Effector CD4-positive, alpha-beta T cell (primary cell): ENCODE measurements at regions not wholly inside any gene's neighbourhood (a gene's known extent, or its start where the extent isn't known, plus 50 kb on each side); places are given as distances from the start of the nearest gene placed in this dataset.

ENCODE experiments used
- DNase-seq: peaks from one replicate; pipeline ENCODE4 v3.0.0-alpha.2; 2020

DNA sequence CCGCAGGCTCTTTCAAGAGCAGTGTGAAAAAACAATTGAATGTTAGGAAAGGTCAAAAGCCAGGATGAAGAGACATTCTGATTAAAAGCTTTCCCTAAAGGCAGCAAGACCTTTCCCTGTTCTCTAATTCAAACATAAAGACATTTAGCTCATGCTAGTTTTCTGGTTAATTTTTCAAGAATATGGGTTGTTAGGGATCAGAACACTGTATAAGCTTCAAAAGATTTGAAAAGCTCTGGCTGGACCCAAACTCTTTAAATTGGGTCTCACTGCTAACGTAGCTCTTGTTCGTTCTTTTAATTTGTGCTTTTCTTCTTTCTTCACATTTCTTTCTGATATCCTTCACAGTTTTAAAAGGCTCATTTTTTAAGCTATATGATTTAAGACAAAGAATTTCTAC, 877.0 kb downstream of the EFNB2 start:
- DNase-seq = no peak

DNA sequence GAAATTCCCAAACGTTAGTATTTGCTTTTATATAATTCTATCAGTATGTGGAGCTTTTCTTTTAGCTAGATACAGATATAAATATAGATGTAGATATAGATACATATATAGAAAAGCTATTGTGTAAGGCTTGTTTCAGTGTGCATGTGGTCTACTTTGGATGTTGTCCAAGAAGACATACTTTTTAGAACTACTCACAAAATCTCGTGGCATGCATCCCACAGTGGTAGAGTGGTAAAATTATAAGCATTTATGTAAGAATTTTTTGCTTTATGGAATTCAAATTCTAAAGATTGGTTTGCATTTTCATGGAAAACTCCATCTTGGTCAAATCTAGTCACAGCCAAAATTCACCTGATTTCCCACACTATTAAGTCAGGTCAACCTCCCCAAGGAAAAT, 880.4 kb downstream of the EFNB2 start:
- no peak for DNase-seq

DNA sequence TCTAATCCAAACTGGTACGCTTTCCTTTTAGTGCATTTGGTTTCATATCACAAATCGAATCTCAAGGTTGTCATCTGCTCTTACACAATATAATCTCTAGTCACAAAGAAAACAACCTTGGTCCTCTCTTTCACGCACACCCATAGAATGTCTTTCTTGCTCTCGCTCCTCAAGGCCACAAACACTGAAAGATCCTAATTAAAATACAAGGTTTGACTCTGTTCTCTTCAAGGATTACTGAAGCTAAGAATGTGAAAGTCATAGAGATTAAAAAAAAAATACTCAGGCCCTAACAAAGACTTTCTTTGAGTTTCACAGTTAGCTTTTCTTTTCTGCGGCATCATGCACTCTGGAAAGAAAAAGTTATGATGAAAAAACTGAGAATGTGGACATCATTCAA, 891.5 kb downstream of the EFNB2 start:
- no peak for DNase-seq

DNA sequence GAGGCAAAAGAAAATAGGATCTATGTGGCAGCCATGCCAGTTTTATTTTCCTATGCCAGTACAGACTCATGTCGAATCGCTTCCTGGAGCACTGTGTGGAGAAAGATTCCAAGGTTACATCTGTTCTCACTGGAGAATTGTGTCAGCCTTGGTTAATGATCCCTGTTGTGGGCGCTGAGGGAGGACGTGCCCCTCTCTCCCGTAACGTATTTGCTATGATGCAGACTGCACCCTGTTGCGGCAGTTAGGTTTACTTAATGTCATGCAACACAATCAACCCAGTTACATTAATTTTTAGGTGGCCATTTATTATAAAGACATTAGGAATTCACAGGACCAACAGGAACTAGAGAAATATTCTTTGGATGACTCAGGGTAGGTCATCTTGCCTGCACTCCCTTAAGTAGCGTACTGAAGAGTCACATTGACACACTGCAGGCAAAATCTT, 892.9 kb downstream of the EFNB2 start:
- no peak for DNase-seq

DNA sequence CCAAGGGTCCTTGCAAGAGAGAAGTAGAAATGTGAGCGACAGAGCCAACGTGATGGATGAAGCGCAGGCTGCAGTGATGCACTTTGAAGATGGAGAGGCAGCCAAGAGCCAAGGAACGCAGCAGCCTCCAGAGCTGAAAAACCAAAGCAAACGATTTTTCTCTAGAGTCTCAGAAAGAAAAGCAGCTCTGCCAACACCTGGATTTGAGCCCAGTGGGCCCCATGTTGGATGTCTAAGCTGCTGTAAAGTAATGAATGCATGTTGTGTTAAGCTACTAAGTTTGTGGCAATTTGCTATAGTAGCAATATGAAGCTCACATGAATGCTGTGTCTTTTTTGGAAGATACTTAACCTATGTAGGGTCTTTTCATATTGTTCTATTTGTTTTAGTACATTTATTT, 894.3 kb downstream of the EFNB2 start:
- DNase-seq = no peak

DNA sequence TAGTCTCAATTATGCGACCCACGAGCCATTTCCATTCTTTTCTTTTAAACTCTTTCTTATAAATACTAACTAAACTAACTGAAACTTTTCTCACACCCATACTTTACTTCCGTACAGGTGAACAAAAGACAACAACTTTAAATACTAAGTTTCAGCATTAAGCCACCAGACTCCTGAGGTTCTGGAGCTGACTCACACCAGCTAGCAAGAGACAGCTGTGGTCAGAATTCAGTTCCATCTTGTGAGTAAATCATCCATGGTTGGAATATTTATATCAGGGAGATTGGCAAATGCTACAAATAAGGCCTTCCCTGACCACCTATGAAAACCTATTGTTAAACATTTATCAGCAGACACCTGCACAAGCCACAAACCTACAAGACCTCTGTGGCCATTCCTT, 897.0 kb downstream of the EFNB2 start:
- DNase-seq = no peak

DNA sequence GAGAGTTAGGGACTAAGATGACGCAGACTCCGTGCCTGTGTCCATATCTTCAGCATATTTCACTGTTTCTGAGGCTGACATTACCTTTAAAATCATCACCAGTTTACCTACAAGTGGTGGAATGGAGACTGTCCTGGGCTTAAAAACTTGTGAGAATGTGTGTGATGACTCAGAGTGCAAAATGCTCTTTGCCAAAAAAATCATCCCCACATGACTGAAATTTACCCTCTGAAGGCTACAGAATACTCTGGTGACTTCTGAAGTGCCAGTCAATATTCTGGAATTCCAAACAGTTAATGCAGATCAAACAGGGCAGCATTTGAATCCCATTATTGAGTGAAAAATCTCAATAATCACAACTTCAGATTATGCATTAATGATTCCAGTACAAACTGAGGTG, 901.4 kb downstream of the EFNB2 start:
- DNase-seq = no peak

DNA sequence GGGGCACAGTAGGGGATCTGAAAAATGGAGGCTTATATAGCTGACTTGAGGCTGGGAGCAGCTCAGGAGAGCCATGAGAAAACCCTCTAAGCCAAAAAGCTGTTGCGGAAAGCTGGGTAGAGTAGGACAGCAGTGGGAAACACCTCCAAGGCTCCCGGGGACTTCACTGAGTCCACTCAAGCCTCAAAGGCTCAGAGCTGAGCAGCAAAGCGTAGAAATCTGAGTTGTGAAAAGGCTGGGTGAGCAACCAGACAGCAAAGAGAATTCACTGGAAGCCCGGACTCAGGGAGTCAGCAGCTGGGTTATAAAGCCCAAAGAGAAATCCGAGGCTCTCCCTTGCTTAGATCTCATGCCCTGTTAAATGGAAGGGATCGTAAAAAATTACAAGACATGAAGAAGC, 905.0 kb downstream of the EFNB2 start:
- DNase-seq = no peak

DNA sequence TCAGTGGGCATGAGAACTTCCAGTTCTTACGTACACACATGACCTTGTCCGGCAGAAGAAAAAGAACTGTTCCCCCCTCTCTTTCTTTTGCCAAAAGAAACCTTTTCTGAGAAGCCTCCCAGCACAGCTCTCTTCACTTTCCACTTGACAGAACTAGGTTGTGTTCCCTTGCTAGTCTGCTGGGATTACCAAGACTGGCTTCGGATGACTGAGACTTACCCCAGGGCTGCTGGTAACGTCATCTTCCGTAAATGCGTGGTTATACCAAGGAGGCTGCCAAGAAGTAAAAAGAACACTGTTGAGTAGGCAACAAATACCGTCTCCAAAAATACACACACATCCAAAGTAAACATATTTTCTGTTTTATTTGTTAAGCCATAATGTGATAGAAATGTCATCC, 908.2 kb downstream of the EFNB2 start:
- no peak for DNase-seq

DNA sequence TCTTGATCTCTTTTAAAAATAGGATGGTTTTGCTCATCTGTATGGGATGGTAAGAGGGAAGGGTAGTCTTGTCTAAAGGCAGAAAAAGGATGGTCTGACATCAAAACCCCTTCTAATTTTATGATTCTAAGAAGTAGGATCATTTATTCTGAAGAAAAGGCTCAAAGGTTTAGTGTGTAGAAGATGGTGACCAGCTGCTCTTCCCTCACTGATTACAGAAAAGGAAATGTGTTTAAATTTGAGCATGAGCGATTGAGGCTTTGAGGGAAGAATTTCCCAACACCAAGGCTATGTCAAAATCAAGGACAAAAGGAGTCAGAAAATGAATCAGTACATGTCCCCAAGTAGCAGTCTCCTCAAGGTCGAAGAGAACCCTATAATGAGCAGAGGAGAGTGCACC, 909.8 kb downstream of the EFNB2 start:
- DNase-seq = no peak

DNA sequence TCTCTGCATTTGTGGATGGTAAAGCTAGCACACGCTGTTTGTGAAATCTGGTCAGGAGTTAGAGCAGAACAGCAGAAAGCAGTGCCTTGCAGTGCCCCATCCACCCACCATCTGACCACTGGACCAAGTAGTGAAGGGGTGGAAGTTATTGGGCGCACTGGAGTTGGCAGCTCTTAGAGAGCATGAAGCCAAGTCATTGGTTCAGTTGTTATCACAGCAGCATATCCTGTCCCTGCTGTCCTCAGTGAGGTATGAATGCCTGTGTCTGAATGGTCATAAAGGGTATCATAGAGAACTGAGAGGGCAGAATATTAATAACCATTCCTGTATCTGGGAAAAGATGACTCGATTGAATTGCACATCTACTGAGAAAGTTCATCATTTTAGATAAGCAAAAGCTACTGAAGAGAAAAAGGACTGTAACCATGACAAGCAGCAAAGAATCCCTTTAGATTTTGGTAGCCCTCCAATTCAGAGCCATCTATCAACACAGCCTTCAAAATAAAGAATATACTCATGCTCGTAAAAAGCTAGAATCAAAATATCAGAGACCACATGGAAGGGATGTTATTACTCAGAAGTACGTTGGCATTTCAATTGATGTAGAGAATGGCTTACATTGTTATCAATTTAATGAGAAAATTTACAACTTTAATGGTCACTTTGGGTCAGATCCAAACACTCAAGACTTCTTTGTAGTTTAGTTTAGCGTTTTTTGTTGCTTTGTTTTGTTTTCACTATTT, 919.0 kb downstream of the EFNB2 start:
- DNase-seq = no peak

DNA sequence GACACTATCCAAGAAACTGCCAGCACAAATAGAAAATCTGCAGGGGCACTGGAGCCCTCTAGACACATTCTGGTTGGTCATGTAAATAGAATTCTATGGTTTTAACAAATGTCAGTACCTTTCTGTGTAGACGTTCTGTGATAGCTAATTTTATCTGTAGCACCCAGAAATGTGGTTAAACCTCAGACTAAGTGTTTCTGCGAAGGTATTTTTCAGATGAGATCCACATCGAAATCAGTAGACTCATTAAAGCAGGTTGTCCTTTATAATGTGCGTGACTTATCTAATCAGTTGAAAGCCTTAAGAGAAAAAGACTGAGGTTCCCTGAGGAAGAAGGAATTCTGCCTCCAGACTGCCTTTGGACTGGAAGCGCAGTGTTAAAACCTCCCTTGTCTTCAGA, 922.9 kb downstream of the EFNB2 start:
- DNase-seq = no peak

DNA sequence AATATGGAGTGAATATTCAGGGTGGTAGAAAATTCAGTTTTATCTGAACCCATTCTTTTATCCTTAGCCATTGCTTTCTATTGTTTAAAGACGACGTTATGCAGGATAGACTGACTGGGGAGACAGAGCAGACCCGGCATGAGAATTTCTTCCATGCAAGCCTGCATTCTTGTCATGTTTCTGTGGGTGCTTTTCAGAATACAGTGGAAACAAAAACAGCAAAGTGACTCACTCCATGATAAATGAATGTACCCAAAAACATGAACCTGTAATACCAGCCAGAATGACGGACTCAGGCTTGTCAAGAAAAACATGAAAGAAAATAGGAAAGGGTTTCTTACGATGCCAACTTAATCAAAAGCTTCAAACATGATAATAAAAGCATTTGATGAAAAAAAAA, 924.0 kb downstream of the EFNB2 start:
- no peak for DNase-seq

DNA sequence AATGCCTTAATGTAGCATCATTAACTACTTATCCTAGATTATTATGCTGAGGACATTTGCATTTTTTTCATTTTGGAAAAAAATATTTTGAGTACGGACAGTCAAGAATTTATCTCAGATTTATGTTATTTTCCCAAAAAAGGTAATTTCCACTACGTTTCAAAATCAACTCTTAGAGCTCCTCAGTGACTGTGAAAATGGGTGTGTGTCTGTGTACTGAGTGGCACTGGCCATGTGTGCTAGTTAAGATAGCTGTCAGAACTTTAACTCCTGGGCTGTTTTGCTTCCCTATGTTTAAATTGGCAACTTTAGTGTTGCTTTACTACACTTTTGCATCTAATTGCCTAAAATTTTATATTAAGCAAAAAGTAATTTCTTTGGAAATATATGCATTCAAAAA, 927.4 kb downstream of the EFNB2 start:
- DNase-seq = no peak

DNA sequence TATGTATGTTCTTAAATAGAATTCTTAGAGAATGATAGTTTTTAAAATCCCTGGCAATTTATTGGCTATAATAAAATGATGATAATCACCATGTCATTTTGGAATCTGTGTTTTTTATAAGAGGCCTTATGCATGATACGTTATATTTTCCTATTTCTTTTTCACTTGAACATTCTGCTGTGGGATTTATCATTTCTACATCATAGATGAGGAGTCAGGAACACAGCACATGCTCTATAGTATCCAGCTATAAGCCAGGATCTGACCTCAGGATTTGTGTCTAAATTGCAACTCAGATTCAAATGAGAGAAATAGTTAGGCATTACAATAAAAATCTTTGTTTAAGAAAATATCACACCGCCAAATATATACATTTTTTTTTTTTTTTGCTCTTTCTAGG, 928.0 kb downstream of the EFNB2 start:
- DNase-seq = no peak

DNA sequence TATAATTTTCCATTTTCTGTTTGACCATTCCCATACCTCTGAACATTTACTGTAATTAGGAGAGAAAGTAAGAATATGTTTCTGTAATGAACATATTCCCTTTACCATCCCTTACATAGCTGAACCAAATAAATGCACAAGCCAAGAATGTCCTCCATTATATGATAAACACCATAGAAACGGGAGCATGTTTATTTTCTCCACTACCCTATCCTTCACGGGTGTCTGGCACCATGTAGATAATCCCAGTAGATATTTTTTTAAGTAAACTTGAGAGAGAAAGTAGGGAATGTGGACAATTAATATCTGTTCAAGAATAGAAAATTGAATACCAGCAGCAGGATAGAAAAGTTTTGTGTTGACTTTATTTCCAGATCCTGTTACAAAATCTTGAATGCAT, 928.4 kb downstream of the EFNB2 start:
- no peak for DNase-seq

DNA sequence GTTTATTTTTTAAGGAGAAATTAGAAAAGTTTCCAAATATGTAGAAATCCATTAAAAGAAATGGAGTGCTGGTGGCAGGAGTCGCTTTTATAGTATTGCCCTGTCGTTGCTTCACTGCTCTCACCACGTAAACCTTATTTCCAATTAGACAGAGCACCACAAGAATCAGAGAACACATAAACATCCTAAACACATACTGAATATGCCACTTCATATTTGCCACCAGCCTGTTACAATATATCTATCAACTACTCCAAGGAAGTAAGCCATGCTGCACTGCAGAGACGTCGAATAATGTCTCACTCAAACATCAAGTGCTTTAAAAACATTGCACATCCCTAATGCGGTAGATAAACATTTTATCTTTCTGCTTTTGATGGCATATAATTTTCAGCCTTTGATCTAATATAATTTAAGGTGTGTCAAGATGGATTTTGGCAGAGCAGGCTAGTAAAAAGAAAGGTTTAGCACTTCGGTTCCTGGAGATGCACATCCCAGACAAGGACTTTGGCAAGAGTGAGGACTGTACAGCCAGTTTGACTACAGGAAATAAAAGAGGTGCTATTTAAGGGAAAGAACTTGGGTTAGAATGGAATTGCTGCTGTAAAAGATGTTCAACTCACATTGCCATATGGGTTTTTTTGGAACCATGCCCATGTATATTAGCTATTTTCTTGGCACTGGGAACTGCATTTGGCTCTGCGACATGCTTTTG, 932.3 kb downstream of the EFNB2 start:
- no peak for DNase-seq

DNA sequence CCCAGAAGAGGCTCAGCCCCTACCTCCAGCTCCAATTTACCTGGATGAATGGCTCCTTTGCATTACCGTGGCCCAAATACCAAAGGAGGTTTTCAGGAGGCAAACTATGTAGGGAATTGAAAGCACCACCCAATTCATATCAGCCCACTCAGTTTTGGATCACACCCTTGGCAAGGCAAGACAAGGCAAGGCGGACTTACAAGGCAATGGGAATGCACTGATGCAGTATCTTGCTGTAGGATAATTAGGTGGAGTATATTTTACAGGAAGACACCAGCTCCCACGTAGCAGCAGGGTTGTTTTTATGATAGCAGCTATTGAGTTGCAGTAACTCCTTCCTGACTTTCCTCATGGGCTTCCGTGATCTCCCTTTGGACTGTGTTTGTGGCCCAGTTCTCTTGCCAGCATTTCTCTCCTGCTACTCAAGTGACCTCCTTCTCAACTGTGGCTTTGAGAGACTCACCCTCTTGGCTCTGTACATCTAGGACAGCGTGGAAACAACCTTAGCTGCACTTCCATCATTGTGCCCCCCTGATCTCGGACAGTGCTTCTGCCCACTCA, 935.9 kb downstream of the EFNB2 start:
- no peak for DNase-seq

DNA sequence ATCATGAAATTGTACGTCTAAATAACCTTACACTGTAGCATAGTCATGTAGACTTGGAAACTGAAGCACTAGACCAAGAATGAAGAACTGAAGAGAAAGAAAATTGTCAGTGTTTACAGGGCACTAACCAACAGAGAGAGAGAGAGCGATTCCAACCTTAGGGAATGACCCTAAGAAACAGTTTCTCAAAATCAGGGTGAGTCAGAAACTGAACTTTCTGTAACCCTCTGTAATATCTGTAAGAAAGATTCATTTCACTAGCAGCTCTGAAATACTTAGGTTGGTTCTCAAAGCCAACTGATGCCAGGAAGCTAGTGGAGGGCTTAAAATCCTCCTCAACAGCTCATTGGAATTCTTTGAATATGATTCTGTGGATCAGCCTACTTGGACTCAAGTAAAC, 936.9 kb downstream of the EFNB2 start:
- no peak for DNase-seq

DNA sequence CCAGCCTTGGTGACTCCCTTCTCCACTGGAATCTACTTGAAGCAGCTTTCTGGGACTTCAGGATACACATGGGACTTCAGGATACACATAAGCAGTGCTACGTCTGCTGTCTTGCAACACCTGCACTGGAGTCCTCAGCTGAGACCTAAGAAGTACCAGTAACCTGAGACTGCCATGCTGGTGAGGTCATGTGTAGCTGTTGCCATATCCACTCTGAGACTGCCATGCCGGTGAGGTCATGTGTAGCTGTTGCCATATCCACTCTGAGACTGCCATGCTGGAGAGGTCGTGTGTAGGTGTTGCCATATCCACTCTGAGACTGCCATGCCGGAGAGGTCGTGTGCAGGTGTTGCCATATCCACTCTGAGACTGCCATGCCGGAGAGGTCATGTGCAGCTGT, 937.9 kb downstream of the EFNB2 start:
- no peak for DNase-seq

DNA sequence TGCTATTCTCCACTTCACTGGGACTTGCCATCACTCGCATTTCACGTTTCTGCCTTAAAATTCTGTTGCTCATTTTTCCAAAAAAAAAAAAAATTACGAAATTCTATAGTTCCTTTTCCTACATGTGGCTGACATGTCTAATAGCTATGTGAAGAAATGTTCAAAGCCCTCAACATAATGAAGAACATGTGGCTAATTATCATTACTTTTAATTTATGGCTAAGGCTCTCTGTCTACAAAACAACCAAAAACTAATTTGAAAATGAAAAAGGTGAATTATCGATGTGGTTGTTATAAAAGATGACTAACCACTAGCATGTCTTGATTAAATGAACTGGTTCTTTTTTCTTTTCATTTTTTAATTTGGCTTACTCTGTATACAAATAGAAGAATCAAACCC, 940.0 kb downstream of the EFNB2 start:
- DNase-seq = no peak

DNA sequence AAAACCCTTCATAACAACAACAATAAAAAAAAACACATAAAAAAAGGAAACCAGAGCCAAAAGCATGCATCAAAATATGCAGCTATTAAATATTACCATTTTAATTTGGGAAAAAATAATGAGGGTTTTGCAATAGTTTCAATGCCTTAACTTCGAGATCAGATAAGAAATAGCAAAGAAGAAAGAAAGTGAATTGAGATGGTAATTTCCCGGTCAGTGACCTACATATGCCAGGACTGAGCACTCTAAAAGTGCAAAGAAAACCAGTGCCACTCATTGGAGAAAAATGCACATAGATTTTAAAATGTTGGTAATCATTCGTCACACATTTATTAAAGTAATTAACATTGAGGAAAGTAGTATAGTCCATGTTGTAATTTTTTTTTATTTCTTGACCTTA, 944.2 kb downstream of the EFNB2 start:
- DNase-seq = no peak

DNA sequence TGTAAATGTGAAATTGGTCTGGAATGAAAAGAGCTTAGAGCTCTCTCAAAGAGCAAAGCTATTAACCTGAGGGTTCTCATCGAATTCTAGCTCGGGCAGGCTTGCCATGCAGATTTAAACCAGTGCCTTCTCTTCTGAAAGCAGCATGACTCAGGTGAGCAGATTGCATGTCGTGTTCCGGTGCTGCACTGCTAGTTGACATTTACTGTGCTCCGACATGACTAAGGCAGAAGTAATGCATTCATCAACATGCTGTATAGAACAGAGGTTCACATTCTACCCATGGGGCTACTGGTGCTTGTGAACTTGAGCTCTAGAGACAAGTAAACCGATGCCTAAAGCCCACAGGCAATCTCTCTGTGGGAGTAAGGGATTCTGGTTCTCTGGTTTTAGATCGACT, 947.7 kb downstream of the EFNB2 start:
- no peak for DNase-seq
